HL-60 (cell line): ENCODE measurements at regions not wholly inside any gene's neighbourhood (a gene's known extent, or its start where the extent isn't known, plus 50 kb on each side); places are given as distances from the start of the nearest gene placed in this dataset.

ENCODE experiments used
- GABPA ChIP-seq: IDR thresholded peaks from 2 replicates; pipeline ENCODE4 v1.6.1; 2012; ENCODE audit warnings: low read depth
- POLR2AphosphoS5 ChIP-seq: IDR thresholded peaks from 2 replicates; pipeline ENCODE4 v1.6.1; 2012; ENCODE audit warnings: low read depth
- SPI1 ChIP-seq: IDR thresholded peaks from 2 replicates; pipeline ENCODE4 v1.6.1; 2012; ENCODE audit warnings: low read depth, mild to moderate bottlenecking, borderline replicate concordance
- TF ChIP-seq, protein P1 (sequence below): IDR thresholded peaks from one replicate; pipeline ENCODE4 v1.5.1; 2011; ENCODE audit warnings: low read length, control low read depth, inconsistent platforms; ENCODE audit not compliant: insufficient read depth
- TF ChIP-seq, protein P2 (sequence below): IDR thresholded peaks from 2 replicates; pipeline ENCODE4 v1.6.1; 2012; ENCODE audit warnings: low read depth; ENCODE audit not compliant: insufficient replicate concordance

DNA sequence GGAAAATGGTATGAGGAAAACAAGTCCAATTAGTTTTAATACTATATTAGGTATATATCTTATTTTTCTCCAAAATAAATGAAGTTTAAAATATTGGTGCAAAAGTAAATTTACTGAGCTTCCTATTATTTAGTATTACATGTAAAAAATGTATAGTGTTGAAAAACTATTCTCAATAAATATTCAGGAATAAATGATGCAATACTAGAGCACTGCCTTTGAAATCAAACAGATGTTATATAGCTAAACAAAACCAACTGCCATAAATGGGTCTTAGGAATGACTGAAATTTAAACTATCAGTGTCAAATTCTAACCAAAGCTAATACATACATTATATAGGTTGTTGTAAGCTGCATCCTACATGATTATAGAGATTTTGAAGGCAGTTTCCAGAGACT is 1434.0 kb upstream of the LRRTM3 start:
- TF ChIP-seq, protein P1, sequence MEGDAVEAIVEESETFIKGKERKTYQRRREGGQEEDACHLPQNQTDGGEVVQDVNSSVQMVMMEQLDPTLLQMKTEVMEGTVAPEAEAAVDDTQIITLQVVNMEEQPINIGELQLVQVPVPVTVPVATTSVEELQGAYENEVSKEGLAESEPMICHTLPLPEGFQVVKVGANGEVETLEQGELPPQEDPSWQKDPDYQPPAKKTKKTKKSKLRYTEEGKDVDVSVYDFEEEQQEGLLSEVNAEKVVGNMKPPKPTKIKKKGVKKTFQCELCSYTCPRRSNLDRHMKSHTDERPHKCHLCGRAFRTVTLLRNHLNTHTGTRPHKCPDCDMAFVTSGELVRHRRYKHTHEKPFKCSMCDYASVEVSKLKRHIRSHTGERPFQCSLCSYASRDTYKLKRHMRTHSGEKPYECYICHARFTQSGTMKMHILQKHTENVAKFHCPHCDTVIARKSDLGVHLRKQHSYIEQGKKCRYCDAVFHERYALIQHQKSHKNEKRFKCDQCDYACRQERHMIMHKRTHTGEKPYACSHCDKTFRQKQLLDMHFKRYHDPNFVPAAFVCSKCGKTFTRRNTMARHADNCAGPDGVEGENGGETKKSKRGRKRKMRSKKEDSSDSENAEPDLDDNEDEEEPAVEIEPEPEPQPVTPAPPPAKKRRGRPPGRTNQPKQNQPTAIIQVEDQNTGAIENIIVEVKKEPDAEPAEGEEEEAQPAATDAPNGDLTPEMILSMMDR = no peak
- no peak for TF ChIP-seq GABPA
- TF ChIP-seq, protein P2, sequence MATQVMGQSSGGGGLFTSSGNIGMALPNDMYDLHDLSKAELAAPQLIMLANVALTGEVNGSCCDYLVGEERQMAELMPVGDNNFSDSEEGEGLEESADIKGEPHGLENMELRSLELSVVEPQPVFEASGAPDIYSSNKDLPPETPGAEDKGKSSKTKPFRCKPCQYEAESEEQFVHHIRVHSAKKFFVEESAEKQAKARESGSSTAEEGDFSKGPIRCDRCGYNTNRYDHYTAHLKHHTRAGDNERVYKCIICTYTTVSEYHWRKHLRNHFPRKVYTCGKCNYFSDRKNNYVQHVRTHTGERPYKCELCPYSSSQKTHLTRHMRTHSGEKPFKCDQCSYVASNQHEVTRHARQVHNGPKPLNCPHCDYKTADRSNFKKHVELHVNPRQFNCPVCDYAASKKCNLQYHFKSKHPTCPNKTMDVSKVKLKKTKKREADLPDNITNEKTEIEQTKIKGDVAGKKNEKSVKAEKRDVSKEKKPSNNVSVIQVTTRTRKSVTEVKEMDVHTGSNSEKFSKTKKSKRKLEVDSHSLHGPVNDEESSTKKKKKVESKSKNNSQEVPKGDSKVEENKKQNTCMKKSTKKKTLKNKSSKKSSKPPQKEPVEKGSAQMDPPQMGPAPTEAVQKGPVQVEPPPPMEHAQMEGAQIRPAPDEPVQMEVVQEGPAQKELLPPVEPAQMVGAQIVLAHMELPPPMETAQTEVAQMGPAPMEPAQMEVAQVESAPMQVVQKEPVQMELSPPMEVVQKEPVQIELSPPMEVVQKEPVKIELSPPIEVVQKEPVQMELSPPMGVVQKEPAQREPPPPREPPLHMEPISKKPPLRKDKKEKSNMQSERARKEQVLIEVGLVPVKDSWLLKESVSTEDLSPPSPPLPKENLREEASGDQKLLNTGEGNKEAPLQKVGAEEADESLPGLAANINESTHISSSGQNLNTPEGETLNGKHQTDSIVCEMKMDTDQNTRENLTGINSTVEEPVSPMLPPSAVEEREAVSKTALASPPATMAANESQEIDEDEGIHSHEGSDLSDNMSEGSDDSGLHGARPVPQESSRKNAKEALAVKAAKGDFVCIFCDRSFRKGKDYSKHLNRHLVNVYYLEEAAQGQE = no peak
- no peak for TF ChIP-seq POLR2AphosphoS5
- TF ChIP-seq SPI1 = no peak
